Heart left ventricle (tissue), 16 donors: ENCODE measurements at regions not wholly inside any gene's neighbourhood (a gene's known extent, or its start where the extent isn't known, plus 50 kb on each side); places are given as distances from the start of the nearest gene placed in this dataset.

Experiments
- ATAC-seq, 4 donors: fragments of 200-7000 bp; cut with Tn5 transposase; one replicate each; pipeline ENCODE4 v1.9.1; 2020 to 2022; ENCODE audit warnings: moderate library complexity in 4 of 4, mild to moderate bottlenecking in 3 of 4, moderate number of reproducible peaks in 1 of 4
- DNase-seq, 5 donors: peaks; one replicate each; pipeline ENCODE4 v3.0.0-alpha.2; 2020
- H3K27ac ChIP-seq, 12 donors: fragments of 200-600 bp; sonication (generic) in 4 of 12; one replicate each; pipeline versions ENCODE4 v1.5.0 to v1.8.0; 2016 to 2022; ENCODE audit warnings: mild to moderate bottlenecking in 2 of 12
- H3K27me3 ChIP-seq, 9 donors: fragments of 200-600 bp; sonication (generic) in 2 of 9; one replicate each; pipeline versions ENCODE4 v1.5.1 to v1.8.0; 2016 to 2022; ENCODE audit warnings: mild to moderate bottlenecking in 3 of 9
- H3K36me3 ChIP-seq, 9 donors: fragments of 200-600 bp; sonication (generic) in 2 of 9; one replicate each; pipeline versions ENCODE4 v1.5.0 to v1.8.0; 2018 to 2022; ENCODE audit warnings: mild to moderate bottlenecking in 2 of 9
- H3K4me1 ChIP-seq, 12 donors: fragments of 200-600 bp; sonication (generic) in 4 of 12; one replicate each; pipeline versions ENCODE4 v1.5.0 to v1.8.0; 2016 to 2022; ENCODE audit warnings: mild to moderate bottlenecking in 3 of 12
- H3K4me3 ChIP-seq, 12 donors: fragments of 200-600 bp; sonication (generic) in 4 of 12; one replicate each; pipeline versions ENCODE4 v1.5.0 to v1.8.0; 2017 to 2022; ENCODE audit warnings: mild to moderate bottlenecking in 9 of 12, moderate library complexity in 4 of 12
- H3K9me3 ChIP-seq, 12 donors: fragments of 200-600 bp; sonication (generic) in 4 of 12; one replicate each; pipeline versions ENCODE4 v1.5.0 to v1.8.0; 2016 to 2022; ENCODE audit warnings: mild to moderate bottlenecking in 1 of 12
- CTCF ChIP-seq, 12 donors: fragments of 200-600 bp; sonication (generic) in 4 of 12; IDR thresholded peaks; one replicate each; pipeline versions ENCODE4 v1.5.0 to v1.8.0; 2018 to 2022; ENCODE audit warnings: antibody characterized with exemption in 12 of 12, mild to moderate bottlenecking in 5 of 12
- POLR2A ChIP-seq, 2 donors: fragments of 450-650 bp; IDR thresholded peaks; one replicate each; pipeline ENCODE4 v1.6.1; 2017; ENCODE audit warnings: antibody characterized with exemption in 2 of 2, mild to moderate bottlenecking in 2 of 2, moderate library complexity in 2 of 2
- WGBS, 4 donors: extraction: QIAGEN DNeasy Blood & Tissue Kit in 2 of 4; methylation state at CpG; one replicate each; pipeline versions ENCODE4 v1.1.5 to v1.1.7; 2013 to 2018; 5-methylcytosine and 5-hydroxymethylcytosine counted together
- intact Hi-C, 10 donors: fragments of 100-400 bp; cut with DNase I; formaldehyde crosslinking; loops; one replicate each; pipeline versions ENCODE4 v1.11.1 to v1.14.2; 2022
- donor health status: ischemic (EF 13 %, LVEDD 7.1; RV severe dilation, severe dysfunction).
- donor health status: healthy with polysubstance abuse.
- donor health status: DM: no; HTN: yes; CAD: no.
- donor health status: DM: no; HTN: no; CAD: no.
- donor health status: ischemic (EF 25% LVEDD 6.9; RV normal size, moderate dysfunction).
- donor health status: ischemic (EF 25% LVEDD 5.7; RV mildly dilated, moderate dysfunction).
- donor health status: healthy.
- donor health status: DM: yes; HTN: yes; CAD: no.
- donor health status: ischemic (EF 35%, LVEDD 5.7; RV mildly dilated, moderate dysfunction).
- donor health status: nonischemic (EF 11% LVEDD 7.7; RV severe dilation, severe dysfunction).
- donor health status: DM: yes; HTN: yes; CAD: no.
- donor health status: PGD.
- donor health status: ischemic (EF 29% LVEDD 5.4; RV normal size, mild dysfunction).
- donor health status: nonischemic (EF 23%, LVEDD 6.1; RV moderate dilation, normal function).

DNA sequence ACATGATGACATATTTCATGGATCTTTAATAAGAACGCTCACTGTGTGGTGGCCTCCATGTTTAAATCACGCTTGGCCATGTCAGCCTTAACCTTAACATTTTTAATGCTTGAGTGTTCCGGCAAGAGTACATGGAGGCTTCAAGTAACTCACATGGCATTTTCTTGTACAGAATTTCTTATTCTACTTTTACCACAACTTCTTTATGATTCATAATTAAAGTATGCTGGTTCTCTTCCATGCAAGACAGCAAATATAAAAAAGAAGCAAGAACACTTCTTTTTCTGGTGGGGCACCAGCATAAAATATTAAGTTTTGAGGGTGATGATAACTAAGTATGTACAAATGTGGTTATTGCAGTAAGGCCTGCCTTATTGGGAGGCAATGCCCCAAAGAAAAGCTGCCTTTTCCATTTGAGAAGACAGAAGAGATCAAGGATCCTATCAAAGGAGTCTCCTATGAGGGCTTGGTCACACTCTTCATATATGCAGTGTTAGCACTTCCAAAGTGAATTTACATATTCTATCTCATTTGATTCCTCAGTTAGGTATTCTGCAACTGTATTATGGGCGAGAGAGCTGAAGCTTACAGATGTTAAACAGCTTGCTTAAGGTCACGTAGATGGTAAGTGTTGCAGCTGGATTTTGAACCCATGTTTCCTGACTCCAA, 382.7 kb upstream of the MEF2C start:
- WGBS, 4 donors = 96 to 97% (median 97%) methylated on average over 5 of the region's 5 CpGs
- TF ChIP-seq POLR2A (IDR thresholded peaks at IDR 0.05) = no peak
- TF ChIP-seq CTCF (IDR thresholded peaks at IDR 0.05) = no peak
- H3K4me3 ChIP-seq = no peak overlapping the region
- H3K27ac ChIP-seq = no peak overlapping the region
- no peaks in the 10 kb centered on the region for H3K9me3 ChIP-seq
- intact Hi-C loops = no loop called here
- no peak for ATAC-seq
- H3K27me3 ChIP-seq = no peaks in the 10 kb centered on the region
- H3K36me3 ChIP-seq = no peaks in the 10 kb centered on the region
- DNase-seq = no peak
- peaks cover 0 to 5% (median 0%) of the 10 kb centered on the region in 12 donors for H3K4me1 ChIP-seq

- intact Hi-C loops = no loop called here
- no peak overlapping the region for H3K4me3 ChIP-seq
- H3K9me3 ChIP-seq = no peaks in the 10 kb centered on the region
- no peak overlapping the region for H3K27ac ChIP-seq
- no peak for TF ChIP-seq POLR2A (IDR thresholded peaks at IDR 0.05)
- TF ChIP-seq CTCF (IDR thresholded peaks at IDR 0.05) = no peak
- no peaks in the 10 kb centered on the region for H3K27me3 ChIP-seq
- H3K4me1 ChIP-seq = peaks cover 0 to 5% (median 0%) of the 10 kb centered on the region in 12 donors
- 91 to 100% (median 97%) methylated on average over 1 of the region's 1 CpG for WGBS, 4 donors
- ATAC-seq (no peak), DNase-seq (no peak)
- no peaks in the 10 kb centered on the region for H3K36me3 ChIP-seq
Observed at GRCh38 chr5:89263846-89264245, 380.9 kb upstream of the MEF2C start.

DNA sequence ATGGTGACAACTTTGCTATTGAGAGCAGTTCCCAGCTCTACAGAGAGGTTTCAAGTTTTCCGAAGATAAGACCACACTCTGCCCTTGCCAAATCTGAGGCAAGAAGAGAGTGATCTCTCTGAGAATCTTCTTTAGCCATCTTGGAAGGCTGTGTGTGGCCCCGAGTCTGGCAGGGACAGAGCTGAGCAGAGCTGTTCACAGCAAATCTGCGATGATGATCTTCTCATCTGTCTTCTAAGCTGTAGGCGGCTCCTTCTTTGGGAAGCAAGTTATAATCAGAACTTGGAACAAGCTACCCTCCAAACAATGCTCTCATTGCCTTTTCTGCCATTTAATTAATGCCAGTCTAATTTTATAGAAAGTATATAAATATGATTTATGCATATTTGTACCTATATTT, 379.0 kb upstream of the MEF2C start:
- H3K4me3 ChIP-seq = no peak overlapping the region
- no peak overlapping the region for H3K27ac ChIP-seq
- H3K4me1 ChIP-seq = no peaks in the 10 kb centered on the region
- ATAC-seq (no peak), DNase-seq (no peak)
- 87 to 94% (median 91%) methylated on average over 4 of the region's 4 CpGs for WGBS, 4 donors
- intact Hi-C loops = no loop called here
- TF ChIP-seq POLR2A (IDR thresholded peaks at IDR 0.05) = no peak
- no peak for TF ChIP-seq CTCF (IDR thresholded peaks at IDR 0.05)
- H3K9me3 ChIP-seq = no peaks in the 10 kb centered on the region
- H3K36me3 ChIP-seq = no peaks in the 10 kb centered on the region
- H3K27me3 ChIP-seq = no peaks in the 10 kb centered on the region

DNA sequence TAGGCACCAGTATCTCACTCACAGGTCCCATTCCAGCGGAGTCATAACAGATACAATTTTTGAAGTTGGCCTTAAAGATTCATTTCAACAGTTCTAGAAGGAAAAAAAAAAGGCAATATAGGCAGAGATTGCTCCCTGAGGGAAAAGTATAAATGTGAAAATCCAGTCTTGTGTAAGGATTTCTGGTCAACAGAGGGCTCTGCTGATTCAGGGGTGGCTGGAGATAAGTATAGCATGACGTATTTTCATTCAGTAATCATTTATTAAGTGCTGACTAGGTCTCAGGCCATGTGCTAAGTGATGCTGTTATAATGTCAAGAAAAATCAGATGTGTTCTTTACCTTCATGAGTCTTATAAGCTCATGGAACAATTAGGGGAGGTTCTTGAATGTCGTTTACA, 377.3 kb upstream of the MEF2C start:
- no peak for ATAC-seq
- Histone ChIP-seq H3K4me1 (no peaks in the 10 kb centered on the region), H3K36me3 (no peaks in the 10 kb centered on the region), H3K27ac (no peak overlapping the region), H3K4me3 (no peak overlapping the region), H3K27me3 (no peaks in the 10 kb centered on the region), H3K9me3 (peaks cover 0 to 5% (median 0%) of the 10 kb centered on the region in 12 donors)
- DNase-seq = no peak
- WGBS, 4 donors = 53 to 91% (median 82%) methylated on average over 3 of the region's 3 CpGs
- intact Hi-C loops = no loop called here
- TF ChIP-seq POLR2A (IDR thresholded peaks at IDR 0.05) = no peak
- TF ChIP-seq CTCF (IDR thresholded peaks at IDR 0.05) = no peak
